HG03521 (cell line): ENCODE measurements at regions not wholly inside any gene's neighbourhood (a gene's known extent, or its start where the extent isn't known, plus 50 kb on each side); places are given as distances from the start of the nearest gene placed in this dataset.
"Not testable (repeated sequence)": the region's sequence is repeated elsewhere in the genome, so short reads cannot be mapped to it uniquely, and the experiment has no call there.

Source experiments
- ATAC-seq: cut with Tn5 transposase; IDR thresholded peaks from one replicate; pipeline ENCODE4 v1.9.1; 2021; ENCODE audit warnings: mild to moderate bottlenecking, moderate library complexity; ENCODE audit not compliant: unreplicated experiment

DNA sequence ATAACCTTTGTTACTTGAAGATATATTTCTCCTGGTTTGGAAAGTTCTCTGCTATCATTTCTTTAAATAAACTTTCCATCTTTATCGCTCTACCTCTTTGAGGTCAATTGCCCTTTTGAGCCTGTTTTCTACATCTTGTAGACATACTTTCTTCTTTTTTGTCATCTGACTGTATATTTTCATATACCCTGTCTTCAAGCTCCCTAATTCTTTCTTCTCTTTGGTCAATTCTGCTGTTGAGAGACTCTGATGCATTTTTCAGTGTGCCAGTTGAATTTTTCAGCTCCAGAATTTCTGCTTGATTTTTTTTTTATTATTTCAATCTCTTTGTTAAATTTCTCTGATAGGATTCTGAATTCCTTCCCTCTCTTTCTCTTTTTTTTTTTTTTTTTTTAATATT, 511.2 kb upstream of the GRAMD2B start:
- ATAC-seq = no peak

DNA sequence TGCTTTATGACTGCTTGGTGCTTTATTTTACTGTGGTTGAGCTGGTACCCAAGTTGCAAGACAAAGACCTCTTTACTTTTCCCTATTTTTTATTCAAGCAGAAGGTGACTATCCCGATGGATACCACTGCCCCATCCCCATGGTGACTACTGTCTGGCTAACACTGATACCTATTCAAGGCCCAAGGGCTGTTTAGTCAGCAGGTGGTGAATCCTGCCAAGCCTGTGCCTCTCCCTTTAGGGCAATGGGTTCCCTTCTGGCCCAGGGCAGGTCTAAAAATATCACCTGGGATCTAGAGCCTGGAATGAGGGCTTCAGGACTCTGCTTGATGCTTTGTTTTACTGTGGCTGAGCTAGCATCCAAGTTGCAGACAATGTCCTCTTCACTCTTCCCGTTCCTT, 510.0 kb upstream of the GRAMD2B start:
- no peak for ATAC-seq

DNA sequence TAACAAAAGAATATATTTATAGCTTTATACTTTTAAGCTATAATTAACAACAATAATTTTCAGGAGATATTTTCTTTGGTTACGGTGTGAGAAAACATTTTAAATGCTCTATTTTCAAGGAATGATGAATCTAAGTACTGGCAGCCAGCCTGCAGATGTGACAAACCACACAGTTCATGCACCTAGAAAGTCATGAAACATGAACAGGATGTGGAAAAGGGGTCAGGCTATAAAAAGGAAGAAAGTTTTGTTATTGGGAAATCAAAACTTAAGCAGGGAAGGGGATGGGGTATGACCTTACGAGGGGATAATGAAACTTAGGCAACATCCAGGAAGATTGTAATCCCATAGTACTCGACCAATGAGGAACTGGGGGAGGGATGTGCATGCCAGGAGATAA, 508.7 kb upstream of the GRAMD2B start:
- ATAC-seq = no peak

DNA sequence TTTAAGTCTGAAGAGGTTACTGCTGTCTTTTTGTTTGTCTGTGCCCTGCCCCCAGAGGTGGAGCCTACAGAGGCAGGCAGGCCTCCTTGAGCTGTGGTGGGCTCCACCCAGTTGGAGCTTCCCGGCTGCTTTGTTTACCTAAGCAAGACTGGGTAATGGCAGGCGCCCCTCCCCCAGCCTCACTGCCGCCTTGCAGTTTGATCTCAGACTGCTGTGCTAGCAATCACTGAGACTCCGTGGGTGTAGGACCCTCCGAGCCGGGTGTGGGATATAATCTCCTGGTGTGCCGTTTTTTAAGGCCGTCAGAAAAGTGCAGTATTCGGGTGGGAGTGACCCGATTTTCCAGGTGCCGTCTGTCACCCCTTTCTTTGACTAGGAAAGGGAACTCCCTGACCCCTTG, 499.3 kb upstream of the GRAMD2B start:
- ATAC-seq = not testable (repeated sequence)

DNA sequence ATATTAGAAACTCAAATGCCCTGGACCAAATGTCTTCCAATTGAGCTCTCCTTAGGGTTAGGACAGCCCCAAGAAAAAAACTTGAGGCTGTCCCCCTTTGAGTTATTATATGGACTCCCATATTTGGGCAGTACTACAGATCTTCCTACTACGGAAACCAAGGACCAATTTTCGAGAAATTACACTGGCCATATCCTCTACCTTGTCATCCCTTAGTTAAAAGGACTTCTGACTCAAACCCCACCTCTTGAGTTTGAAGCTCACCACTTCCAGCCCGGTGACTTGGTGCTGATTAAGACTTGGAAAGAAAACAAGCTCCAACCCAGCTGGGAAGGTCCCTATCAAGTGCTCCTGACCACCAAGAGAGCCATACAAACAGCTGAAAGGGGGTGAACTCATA, 497.0 kb upstream of the GRAMD2B start:
- no peak for ATAC-seq

DNA sequence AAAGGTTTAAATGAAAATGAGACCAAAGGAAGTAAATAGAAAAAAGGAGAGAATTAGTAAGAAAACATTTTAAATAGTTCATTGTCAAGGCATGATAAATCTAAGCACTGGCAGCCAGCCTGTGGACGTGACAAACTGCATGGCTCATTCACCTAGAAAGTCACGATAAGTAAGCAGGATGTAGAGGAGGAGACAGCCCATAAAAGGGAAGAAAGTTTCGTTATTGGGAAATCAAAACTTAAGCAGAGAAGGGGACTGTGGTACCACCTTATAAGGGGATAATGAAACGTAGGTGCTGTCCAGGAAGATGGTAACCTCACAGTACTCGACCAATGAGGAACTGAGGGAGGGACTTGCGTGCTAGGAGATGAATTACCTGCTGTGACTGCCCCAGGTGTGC, 494.5 kb upstream of the GRAMD2B start:
- ATAC-seq = no peak

DNA sequence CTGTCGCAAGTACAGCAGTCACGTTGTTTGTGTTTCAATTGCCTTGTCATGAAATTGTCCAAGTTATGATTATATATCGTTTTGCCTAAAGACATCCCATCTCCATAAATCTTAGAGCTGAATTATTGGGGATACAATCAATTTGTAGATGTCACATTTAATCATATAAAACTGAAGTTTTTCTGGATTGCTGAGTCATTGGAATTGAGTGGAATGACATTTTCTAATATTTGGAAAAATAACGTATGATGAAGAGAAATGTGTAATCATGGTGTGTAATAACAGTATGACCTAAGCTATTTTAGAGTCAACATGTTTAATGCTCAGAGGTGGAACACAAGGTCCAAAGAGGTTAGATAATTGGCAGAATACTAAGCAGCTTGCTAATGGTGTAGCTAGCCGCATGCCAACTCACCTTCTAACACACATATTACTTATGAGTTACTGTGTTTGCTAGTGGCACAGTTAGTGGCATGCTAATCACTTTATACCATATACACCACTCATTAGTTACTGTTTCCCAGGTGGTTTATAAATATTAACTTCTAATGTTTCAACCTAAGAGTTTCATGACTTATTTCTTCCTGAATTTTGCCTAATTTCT, 473.1 kb upstream of the GRAMD2B start:
- no peak for ATAC-seq

DNA sequence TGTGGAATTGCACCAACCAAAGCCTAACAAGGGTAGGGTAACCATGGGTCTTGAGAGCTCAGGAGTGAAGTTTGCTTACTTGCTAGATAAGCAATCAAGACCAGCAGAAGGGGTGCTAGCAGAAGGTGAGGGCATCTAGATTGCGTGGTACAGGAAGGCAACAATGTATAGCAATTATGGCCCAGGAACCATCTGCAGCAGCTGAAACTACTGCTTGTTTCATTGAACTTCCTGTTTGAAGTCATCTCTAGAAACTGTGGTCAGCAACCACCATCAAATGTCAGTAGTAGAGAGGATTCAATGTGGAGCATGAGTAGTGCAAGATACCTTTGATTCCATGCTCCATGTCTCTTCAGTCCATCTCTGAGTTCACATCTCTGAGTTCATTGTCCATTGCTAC, 462.1 kb upstream of the GRAMD2B start:
- ATAC-seq = peak; percentile 99

DNA sequence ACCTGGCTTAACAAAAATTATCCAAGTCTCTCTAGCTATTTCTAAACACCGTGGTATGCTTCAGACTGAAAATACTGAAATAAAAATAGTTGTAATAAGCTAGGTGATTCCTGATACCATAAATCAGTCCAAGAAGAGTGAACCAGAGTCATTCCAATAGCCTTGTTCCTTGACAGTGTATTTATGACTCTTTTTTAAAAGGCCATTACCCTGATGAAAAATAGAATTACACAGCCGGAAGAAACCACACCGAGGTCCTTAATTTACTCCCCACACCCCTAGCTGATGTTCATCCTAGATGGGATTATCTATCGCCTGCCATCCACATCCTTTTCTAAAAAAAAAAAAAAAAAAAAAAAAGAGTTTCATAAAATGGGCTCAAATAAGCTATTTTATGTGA, 457.6 kb upstream of the GRAMD2B start:
- no peak for ATAC-seq

DNA sequence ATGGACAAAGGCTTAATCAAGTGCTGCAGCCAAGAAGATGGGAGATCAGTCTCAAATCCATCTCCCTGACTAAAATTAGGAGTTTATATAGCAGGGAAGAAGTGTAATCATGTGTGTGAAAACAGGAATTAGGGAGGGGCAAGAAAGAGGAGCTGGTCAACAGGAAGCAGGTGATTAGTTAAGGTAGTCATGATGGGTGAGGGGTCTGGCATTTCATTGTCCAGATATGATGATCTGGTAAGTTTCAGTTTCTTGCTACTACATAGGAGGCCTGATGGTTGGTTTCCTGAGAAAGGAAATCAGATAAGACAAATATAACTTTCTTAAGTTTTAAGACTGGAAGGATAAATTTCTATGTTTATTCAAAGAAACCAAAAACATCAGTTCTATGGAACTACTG, 455.6 kb upstream of the GRAMD2B start:
- no peak for ATAC-seq

DNA sequence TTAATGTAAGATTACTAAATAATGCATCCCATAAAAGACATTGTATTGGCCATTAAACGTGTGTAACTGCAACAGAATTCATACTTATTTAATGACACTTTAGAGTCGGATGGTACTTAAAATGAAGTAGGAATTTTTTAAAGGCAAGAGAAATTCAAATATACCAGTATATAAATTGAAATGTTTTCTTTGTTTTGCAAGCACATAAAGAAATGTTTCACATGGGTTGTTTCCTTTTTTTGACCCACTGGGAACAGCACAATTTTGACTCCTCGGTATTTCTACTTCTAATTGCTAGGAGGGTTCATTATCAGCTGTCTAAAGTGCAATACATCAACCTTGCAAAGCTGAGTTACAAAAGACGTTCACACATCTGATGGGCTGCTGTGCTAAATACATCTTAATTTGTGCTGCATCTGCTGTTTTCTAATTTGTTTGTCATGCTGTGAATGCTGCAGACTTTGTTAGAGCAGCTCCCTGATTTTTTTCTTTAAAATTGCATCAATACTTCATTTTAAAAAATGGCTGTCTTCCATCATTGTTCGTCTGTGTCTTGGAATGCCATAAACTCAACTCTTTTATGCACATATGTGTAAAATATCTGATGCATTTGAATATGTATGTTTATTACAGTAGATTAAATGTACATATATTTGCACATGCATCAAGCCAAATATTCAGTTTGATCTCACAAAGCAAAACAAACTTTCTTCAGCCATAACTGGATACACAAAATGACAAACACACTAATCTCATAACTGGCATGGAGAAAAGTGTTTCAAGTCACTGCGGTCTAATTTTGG, 454.0 kb upstream of the GRAMD2B start:
- no peak for ATAC-seq

DNA sequence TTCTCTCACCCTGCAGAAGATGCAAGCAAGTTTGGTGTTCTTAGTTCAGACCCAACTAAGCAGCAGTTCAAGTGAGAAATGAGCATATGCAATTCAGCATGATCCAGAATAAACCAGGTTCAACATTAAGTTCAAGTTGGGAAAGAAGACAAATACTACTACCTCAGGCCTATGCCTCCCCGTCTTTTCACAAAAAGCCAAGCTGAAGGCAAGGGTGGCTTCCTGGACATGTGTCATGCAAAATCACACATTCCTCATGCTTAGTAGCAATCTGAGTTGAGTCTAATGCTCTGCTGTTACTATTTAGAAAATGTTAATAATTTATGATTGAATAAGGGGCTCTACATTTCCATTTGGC, 453.4 kb upstream of the GRAMD2B start:
- ATAC-seq = no peak

DNA sequence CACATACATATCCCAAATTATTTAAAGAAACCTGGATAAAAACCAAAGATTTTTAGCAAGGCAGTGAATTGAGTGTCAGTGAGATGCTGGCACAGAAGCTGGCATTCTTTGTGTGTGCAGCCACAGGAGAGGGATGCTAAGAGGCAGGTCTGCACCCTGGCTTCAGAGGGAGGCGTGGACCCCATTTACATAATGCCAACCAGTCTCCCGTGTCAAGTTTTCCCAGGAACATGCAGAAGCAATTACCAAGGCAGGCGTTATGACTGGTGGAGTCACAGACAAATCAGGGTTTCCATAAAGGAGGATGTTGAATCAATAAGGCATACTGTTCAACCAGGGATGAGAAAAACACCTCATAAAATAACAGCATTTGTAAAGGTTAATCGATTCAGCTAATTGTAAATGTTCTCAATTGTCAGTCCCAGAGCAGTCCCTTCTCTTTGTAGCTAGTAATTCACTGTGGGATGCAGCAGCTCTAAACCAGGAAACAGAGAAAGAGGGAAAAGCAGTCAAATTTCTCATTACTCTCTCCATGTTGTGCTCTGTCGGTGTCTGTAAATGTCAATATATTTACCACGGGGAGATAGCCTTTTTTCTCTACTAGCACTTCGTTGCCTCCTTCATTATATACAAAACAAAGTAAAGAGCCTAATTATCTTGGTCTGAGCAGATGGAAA, 452.4 kb upstream of the GRAMD2B start:
- ATAC-seq = no peak

DNA sequence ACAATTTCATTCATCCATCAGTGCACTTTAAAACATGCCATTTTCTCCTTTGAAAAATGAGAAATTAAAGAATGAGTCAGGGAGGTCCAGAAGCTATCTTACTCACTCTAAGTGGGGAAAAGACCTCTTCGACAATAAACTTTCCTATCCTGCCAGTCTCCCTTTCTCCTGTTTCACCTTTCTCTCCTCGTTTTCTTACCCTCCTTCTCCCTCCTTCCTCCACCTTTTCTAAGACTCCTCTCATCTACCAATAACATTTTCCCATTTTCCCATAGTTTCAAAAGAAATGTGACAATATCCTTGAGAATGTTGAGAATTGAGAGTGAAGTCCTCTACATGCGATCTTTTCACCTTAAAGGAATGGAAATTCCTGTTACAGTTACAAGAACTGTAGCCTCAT, 450.5 kb upstream of the GRAMD2B start:
- ATAC-seq = no peak

DNA sequence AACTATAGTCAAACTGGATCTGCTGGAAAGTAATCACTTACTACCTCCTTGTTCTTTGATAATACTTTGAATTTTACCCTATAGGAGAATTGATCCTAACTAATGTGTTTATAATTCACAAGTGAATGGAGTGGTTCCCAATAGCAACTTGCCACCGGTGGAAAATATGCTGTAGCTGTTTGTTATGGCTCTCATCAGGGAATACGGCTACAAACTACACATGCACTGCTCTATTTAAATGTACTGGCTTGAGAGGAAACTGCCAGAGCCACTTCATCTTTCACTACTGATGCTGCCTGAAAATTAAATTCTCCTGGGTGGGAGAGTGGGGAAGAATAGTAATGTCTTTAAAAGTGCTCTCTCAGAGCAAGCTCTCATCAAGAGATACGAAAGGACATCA, 448.5 kb upstream of the GRAMD2B start:
- no peak for ATAC-seq

DNA sequence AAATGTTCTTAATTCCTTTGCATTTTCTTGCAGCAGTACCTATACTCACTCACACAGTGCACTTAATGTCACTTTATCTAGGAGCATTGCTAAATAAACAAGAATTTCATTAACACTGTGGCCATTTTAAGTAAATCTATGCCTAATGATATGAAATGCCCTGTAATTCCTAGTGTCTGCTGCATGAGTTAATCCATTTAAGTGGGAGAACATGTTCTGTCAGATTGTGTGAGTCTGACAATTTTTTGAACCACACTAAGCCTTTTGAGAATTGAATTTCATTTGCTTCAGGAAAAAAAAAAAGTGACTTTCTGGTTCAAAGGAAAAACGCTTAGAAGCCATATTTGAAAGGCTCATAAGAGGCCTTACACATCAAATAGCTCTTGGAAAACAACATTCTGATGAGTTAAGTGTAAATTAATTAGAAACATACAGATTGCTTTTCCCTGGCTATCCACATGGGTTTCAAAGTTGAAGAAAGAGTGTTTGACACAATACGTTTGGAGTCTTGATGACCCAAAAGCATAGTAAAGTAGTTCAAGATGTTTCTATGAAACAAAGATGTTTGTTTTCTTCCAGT, 446.7 kb upstream of the GRAMD2B start:
- ATAC-seq = no peak

DNA sequence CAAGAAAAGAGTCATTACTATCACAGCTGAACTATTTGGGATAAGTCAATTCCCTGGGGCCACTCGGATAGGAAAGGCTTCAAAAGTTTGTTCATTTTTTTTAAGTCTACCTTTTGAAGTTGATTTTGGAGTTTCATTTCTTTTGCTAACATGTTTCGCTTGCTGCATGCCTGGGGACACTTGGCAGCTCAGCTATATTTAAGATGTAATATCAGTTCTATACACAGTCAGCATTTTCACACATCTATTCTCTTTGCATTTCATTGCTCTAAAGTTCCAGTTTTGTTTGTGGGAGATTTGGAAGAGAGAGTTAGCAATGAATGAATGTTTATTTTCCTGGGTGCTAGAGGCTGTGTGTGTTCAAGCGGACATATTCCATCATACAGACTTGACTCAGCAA, 445.2 kb upstream of the GRAMD2B start:
- ATAC-seq = no peak

DNA sequence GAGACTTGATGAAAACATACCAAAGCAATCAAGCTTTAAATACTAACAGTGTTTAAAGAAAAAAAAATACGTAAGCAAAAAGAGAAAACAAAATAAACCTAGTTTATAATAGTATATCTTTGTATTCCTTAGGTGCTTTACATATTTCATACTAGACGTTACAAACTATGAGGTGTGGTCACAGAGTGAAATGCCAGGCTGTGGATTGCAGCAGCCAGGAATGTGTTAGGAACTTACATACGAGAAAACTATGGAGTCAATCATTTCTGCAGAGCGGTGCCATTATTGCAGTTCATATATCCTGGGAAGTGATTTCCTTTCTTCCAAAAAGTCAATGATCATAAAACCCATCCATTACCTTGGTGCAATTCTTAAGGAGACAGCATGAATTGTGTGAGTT, 443.6 kb upstream of the GRAMD2B start:
- no peak for ATAC-seq

DNA sequence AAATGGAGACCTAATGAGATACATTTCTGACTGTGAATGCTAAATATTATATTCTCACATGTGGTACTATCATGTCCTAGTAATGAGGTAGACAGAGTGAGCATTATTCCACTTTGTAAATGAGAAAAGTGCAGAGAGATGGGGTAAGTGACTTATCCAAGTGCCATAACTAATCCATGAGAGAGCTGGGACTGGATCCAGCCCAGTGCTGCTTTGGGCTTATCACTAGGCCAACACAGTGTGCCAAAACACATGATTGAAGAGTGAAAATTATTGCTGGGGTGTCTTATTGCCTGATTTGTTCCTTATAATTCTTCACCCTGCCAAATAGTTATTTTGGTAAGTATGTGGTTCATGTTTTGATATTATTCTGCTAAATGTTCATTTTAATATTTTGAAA, 442.2 kb upstream of the GRAMD2B start:
- no peak for ATAC-seq

DNA sequence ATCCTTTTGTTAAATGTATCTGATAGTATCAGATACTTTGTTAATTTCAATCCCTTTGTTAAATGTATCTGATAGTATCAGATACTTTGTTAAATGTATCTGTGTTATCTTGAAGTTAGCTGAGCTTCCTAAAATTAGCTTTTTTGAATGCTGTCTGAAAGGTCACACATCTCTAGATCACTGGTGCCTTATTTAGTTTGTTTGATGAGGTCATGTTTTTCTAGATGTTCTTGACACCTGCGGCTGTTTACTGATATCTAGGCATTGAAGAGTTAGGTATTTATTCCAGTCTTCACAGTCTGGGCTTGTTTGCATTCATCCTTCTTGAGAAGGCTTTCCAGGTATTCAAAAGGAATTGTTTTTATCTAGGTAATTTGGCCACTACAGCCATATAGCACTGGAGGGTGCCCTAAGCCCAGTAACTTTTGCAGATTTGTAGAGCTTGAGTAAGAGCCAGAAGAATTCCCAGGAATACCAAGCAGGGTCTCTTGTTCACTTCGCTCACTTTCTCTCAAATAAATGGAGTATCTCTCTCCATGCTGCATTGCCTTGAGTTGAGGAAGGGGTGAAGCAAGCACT, 435.4 kb upstream of the GRAMD2B start:
- no peak for ATAC-seq

DNA sequence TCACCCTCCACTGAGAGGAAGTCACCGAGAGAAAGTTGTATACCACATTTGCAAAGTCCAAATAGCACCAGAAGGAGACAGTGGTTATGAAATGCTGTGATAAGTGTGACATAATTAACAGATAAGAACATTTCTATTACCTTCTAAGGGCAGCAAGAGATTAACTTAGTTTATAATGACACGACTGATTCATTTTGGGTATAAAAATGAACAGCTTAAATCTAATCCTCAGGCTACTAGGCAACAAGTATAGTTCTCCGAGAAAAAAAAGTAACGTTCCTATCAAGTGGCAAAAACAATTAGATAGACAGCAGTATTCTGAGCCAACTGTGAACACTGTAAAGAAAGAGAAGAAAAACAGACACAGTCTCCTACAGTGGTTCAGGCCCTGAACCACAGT, 431.2 kb upstream of the GRAMD2B start:
- no peak for ATAC-seq
